ENCODE measurements at regions not wholly inside any gene's neighbourhood (a gene's known extent, or its start where the extent isn't known, plus 50 kb on each side); places are given as distances from the start of the nearest gene placed in this dataset.

- TF ChIP-seq STAT5A (IDR thresholded peaks at IDR 0.05; ENCODE audit: borderline replicate concordance, low read length) (peak; percentile 93), BRF2 (IDR thresholded peaks at IDR 0.05; ENCODE audit: borderline replicate concordance, insufficient read depth, insufficient read length) (no peak), ZNF263 (CRISPR knock-in tag; IDR thresholded peaks at IDR 0.05; ENCODE audit: borderline replicate concordance) (no peak)
Measured at GRCh38 chr15:91478717-91479191, 374.8 kb upstream of the SLCO3A1 start (continued).

- peak; percentile 21; the same call in 1 of the 2 replicates for TF ChIP-seq MAFF (IDR thresholded peaks at IDR 0.05; ENCODE audit: low read length)
- peak; percentile 63; the same call in 1 of the 2 replicates for TF ChIP-seq C11orf30 (IDR thresholded peaks at IDR 0.05; ENCODE audit: low read depth)
- peak; percentile 78 for TF ChIP-seq ZNF316 (IDR thresholded peaks at IDR 0.05)
- TF ChIP-seq NCOA4 (IDR thresholded peaks at IDR 0.05; ENCODE audit: partially characterized antibody) = no peak
- TF ChIP-seq MAFG (tag; conservative IDR thresholded peaks at IDR 0.05) = peak; percentile 39; the same call in 1 of the 2 replicates
- TF ChIP-seq MTF1 (CRISPR knock-in tag; IDR thresholded peaks at IDR 0.05; ENCODE audit: borderline replicate concordance) = no peak
- TF ChIP-seq SMARCA4 (IDR thresholded peaks at IDR 0.05) = no peak
- Histone ChIP-seq H3K36me3 (ENCODE audit: control insufficient read depth, insufficient read depth, low read length) (no peaks in the 10 kb centered on the region), H4K20me1 (replicated peaks; ENCODE audit: control insufficient read depth, insufficient read depth, low read length) (no peaks in the 10 kb centered on the region), H3K27me3 (ENCODE audit: control insufficient read depth in 2 of 2, insufficient read depth in 2 of 2, low read length in 2 of 2) (no peaks in the 10 kb centered on the region; a peak in 1 of 5 replicates), H3K9me3 (replicated peaks; ENCODE audit: control insufficient read depth, insufficient read depth, low read depth, low read length) (no peaks in the 10 kb centered on the region), H3K9ac (ENCODE audit: insufficient read depth in 1 of 2, low read depth in 2 of 2, low read length in 2 of 2) (no peak overlapping the region), H3K4me2 (ENCODE audit: insufficient read depth, low read length) (no peak overlapping the region), H3K9me1 (ENCODE audit: control insufficient read depth, insufficient read depth, low read length) (no peaks in the 10 kb centered on the region), H2AFZ (ENCODE audit: low read depth, low read length) (no peak overlapping the region), H3K4me1 (replicated peaks in 1 of 2; ENCODE audit: control insufficient read depth in 2 of 2, insufficient read depth in 2 of 2, low read length in 2 of 2) (peaks cover 12 to 32% of the 10 kb centered on the region in 2 experiments), H3K79me2 (ENCODE audit: control insufficient read depth, insufficient read depth, low read length) (no peaks in the 10 kb centered on the region), H3K27ac (ENCODE audit: extremely low read depth, low read depth, low read length) (no peak overlapping the region), H3K4me3 (no peak overlapping the region)
- intact Hi-C loops (cut with micrococcal nuclease) (no loop called here), in situ Hi-C loops (cut with MboI) (no loop called here)
- no TSS peak for BruUV-seq (replicated peaks)
- DNase-seq (ENCODE audit: extremely low read depth in 1 of 4, low spot score in 3 of 4) (no peak), ATAC-seq (no peak), FAIRE-seq (no peak)
- ChIA-PET CTCF (ENCODE audit: low intra/inter-chr PET ratio) (no interaction called here), POLR2A (interaction anchor here (0.6 to 0.8 kb wide), 2 partner anchors 44 to 195 kb away, joined by 3 read pairs; no protein-coding TSS in a partner anchor)
- WGBS (ENCODE audit: insufficient coverage, low coverage, missing lambda C conversion rate) = 67% methylated on average over 4 of the region's 4 CpGs
Measured at GRCh38 chr15:91480426-91480825, 373.1 kb upstream of the SLCO3A1 start.
